SKM-1 (cell line): ENCODE measurements at regions not wholly inside any gene's neighbourhood (a gene's known extent, or its start where the extent isn't known, plus 50 kb on each side); places are given as distances from the start of the nearest gene placed in this dataset.
"Not testable (repeated sequence)": the region's sequence is repeated elsewhere in the genome, so short reads cannot be mapped to it uniquely, and the experiment has no call there.

Source experiments
- DNase-seq: peaks from one replicate; lab custom pipeline; 2025; ENCODE audit not compliant: unreplicated experiment; lab: John Stamatoyannopoulos, UW

DNA sequence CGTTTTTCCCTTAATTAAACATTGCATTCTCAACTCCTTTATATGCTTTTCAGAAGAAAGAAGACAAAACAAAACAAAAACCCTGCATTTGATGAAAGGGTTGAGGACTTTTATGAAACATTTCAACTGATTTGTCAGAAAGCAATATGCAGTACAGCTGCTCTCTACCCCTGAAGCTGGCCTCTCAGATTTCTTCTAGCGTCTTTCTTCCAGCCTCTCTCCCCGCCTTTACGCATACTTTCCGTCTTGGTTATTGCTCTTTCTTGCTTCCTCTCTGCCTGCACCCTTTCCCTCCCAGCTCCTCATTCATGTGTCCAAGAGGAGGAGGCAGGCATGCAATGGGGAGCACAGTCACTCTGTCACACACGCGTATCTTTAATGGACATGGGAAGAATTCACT is 91.0 kb upstream of the COL1A2 start:
- no peak for DNase-seq

DNA sequence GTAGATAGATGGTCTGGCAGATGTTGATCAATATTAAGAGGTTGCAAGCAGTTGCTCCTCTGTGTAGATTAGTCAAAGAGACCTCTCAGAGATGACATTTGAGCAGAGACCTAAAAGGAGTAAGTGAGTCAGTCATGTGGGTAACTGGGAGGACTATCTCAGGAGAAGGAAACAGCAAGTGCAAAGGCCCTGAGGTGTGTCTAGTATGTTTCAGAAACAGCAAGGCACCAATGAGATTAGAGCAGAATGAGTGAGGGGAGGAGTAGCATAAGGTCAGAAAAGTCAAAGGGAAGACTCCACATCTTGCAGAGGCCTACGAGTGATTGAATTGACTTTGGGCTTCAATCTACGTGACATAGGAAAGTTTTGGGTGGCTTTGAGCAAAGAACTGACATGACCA is 89.8 kb upstream of the COL1A2 start:
- no peak for DNase-seq

DNA sequence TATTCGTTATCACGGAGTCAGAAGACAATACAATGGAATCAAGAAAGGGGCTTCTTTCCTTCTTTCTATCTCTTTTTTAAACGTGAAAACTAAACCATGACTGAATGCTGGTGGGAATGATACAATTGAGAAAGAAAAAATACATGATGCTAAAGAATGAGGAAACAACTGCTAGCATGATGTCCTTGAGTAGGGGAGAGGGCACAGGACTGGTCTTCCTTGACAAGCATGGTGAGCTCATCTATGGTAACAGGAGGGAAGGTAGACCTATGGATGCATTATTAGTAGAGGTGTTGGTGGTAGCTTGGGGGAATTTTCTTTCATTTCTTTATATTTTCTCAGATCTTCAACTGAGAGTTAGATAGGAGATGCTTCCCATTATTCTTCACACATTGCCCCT is 88.9 kb upstream of the COL1A2 start:
- DNase-seq: no peak

GRCh38 chr7:94307399-94308048 is 87.2 kb upstream of the COL1A2 start:
- DNase-seq: no peak

DNA sequence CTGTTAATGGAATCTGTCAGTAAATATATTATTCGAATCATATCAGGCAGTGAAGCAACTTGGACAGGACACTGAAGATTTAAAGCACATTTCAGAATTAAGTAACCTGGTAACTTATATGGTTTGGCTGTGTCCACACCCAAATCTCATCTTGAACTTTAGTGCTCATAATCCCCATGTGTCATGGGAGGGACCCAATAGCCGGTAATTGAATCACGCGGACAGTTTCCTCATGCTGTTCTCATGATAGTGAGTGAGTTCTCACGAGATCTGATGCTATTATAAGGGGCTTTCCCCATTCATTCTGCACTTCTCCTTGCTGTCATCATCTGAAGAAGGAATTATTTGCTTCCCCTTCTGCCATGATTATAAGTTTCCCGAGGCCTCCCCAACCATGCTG is 83.2 kb upstream of the COL1A2 start:
- no peak for DNase-seq

- no peak for DNase-seq
Measured at GRCh38 chr7:94313926-94314325, 80.8 kb upstream of the COL1A2 start.

DNA sequence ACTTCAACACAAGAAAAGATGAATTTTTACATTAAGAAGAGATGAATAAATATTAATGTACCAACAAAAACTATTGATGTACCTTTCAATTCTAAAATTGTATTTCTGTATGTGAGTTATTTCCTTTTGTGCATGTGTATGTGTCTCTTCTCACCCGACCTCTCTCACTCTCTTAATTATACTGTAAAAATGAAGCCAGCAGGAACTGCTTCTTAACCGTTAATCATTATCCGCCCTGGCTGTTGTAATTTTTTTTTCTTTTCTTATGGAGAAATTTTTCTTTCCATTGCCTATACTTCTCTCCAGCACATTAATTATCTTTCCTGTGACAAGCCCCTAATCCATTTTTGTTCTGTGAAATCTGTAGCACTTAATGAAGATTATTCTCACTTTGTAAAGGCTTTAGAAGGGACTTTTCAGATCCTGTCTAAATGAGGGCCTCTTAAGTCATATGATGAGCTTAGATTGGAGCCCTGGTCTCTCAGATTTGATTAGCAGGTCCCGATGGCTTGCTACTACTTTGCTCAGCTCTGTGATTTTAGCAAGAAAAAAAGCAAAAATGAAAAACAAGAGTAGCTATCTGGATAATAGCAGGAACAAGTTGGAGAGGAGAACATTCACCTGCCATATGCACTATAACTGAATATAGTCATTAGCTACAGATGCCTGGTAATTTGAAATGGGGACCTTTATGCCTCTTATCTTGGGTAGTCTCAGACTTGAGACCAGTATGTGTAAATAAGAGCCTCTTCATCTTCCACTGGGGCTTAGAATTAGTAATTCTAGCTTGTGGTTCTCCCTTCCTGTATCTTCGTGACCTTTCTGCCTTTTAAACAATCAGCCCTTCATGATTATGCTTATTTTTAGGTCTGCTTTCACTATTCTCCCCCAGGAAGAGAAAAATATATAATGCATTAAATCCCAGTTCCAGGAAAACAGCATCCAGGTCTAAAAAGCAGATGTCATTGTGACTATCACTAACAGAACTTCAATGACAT is 80.0 kb upstream of the COL1A2 start:
- no peak for DNase-seq

DNA sequence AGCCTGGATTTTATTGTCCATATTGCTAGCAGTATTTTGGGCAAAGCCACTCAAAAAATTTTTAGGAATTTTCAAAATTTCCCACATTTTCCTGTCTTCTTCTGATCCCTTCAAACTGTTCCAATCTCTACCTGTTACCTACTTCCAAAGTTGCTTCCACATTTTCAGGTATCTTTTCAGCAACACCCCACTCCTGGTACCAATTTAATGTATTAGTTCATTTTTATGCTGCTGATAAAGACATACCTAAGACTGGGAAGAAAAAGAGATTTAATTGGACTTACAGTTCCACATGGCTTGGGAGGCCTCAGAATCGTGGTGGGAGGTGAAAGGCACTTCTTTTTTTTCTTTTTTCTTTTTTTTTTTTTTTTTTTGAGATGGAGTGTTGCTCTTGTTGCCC is 73.6 kb upstream of the COL1A2 start:
- DNase-seq: not testable (repeated sequence)

DNA sequence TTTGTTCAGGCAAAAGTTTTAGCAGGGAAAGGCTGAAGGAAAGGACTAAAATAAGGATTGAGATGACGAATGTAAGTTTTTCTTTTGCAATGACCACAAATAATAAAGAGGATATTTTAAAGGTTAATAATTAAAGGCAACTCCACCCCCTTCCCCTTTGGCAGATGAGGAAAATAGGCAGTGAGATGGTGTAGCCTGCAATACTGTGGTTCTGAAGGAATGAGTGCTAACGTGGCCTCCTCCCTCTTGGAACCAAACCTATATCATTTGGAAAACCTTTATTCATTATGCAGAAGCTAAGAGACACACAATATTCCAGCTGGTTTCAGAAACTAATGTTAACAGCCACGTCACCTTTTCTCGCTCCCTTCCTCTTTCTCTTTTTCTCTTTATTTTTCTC is 70.9 kb upstream of the COL1A2 start:
- no peak for DNase-seq

GRCh38 chr7:94324380-94325121 is 70.1 kb upstream of the COL1A2 start:
- no peak for DNase-seq

GRCh38 chr7:94325122-94325475 is 69.6 kb upstream of the COL1A2 start:
- DNase-seq: no peak

DNA sequence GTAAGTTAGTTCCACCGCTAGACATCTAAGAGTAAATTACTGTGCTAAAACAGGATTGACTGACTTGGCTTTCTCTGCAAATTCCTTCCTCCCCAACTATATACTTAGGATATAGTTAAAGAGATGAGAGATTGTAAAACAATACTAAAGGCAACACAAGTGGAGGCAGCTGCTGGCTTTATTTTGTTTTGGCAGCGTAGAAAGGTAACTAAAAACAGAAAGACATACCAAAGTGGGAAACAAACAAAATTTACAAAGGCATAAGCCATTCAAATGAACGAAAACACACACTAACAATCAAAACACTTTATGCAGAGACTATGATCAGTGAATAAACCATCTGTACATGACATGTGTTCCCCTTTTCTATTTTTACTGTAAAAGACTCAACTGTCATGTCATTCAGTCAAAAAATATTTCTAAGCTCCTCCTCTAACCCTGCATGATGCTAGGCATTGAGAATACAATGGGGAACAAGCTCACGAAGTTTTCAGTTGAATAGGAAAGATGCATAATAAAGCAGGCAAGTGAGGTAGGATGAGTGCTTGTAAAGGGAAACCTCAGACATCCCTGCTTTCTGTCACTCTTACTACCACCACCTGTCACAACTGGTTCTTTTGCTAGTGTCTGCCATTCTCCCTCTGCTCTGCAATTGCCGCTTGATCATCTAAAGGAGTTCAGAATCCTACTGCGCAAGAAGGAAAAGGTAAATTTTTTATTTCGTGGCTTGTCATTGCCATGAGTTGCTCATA is 64.2 kb upstream of the COL1A2 start:
- DNase-seq: no peak

DNA sequence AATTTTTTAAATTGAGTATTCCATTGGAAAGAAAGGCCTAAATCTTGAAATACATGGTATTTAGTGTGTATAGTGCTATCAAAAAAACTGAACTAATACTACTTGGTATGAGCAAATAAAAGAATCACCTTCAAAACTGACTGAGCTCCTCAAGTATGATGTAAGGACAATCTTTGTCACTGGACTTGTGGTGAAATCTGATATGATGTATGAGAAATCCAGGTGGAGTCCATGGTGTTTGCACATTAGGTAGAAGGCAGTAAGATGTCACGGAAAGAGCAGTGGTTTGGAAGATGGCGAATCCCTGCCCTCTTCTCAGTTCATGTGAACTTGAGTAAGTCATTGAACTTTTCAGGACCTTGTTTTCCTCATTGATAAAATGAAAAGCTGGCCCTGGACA is 62.1 kb upstream of the COL1A2 start:
- no peak for DNase-seq

GRCh38 chr7:94333810-94334209 is 60.9 kb upstream of the COL1A2 start:
- no peak for DNase-seq

DNA sequence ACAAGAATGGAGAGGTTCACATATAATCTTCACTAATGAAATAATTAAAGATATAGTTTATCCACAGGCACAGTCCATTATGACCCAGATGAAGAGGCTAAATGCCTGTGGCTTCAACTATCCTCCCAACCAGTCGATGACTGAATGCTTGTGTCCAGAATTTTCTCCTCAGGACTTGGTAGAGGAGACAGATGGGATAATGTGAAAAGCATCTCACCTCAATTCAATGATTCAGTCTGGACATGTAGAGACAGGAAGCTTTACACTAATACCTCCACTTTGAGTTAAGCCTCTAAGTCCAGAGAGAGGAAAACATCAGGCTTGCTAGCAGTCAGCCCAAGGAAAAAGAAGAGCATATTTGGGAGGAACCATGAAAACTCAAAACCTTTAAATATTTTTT is 59.1 kb upstream of the COL1A2 start:
- no peak for DNase-seq

DNA sequence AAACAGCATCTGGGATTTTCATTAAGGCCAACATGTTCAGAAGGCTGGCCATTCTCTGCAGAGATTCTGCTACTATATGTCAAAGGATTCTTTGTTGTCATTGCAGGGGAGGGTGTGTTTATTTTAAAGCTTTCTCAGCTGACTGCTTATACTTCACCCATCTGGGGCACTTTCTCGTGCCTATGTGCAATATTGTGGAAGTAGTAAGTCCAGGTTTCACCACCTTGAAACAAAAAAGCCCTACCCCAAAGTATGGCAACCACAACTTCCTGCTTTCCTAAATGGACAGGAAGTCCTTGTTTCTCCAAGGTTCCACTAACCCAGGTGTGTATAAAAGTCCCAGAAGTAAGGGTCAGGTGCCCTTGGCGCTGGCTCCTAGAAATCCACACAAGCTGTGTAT is 58.7 kb upstream of the COL1A2 start:
- no peak for DNase-seq

- DNase-seq: no peak
Measured at GRCh38 chr7:94338921-94339371, 55.7 kb upstream of the COL1A2 start.

DNA sequence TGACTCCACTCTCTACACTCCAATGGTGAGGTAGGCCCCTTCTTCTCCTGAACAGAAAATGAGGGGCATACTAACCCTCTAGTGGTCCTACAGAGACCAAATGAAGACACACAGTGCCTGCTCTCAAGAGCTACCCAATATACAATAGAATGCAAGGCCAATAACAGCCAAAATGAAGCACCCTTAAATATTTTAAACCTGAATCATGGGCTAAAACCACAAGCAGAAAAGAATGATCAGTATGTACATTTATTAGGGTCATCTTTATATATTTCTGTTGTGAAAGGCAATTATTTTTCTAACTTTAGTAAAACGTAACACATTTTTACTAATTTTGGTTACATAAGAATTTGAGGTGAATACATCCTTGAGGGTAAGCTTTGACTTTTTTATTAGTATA is 49.9 kb upstream of the COL1A2 start:
- no peak for DNase-seq
